NT2/D1 (cell line): ENCODE measurements at regions not wholly inside any gene's neighbourhood (a gene's known extent, or its start where the extent isn't known, plus 50 kb on each side); places are given as distances from the start of the nearest gene placed in this dataset.

Experiments
- SUZ12 ChIP-seq: IDR thresholded peaks from 2 replicates; pipeline ENCODE4 v1.6.1; 2011; ENCODE audit not compliant: insufficient read length, insufficient read depth; ENCODE audit errors: extremely low read depth
- YY1 ChIP-seq: IDR thresholded peaks from 2 replicates; pipeline ENCODE4 v1.6.1; 2011; ENCODE audit not compliant: insufficient read length, insufficient read depth
- ZNF274 ChIP-seq: IDR thresholded peaks from 2 replicates; pipeline ENCODE4 v1.6.1; 2011; ENCODE audit warnings: mild to moderate bottlenecking, low read depth, low read length

DNA sequence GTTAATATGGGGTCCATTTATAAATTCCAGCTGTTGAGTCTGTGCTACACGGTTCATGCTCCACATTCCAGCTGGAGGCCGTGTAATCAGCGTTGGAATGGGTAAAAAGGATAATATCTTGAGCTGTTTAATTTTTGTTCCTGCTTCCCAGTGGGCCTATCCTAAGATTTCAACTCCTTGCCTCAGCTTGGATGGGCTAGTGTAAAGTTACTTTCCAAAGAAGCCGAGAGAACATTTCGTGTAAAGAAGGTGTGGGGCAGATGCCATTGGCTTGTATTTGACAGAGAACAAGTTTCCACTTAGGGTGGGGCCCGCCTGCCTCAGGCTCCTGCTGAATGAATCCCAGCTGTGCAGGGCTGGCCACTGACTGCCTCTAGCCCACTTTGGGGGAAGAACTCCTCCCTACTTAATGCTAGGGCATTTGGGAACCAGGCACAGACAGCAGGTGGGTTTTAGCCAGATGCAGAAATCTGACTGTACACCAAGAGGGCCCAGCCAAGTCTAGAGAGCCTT lies 125.9 kb upstream of the LYZL2 start:
- TF ChIP-seq YY1 (no peak), ZNF274 (no peak), SUZ12 (no peak)
